Fibroblast of skin of right quadriceps (primary cell): ENCODE measurements at regions not wholly inside any gene's neighbourhood (a gene's known extent, or its start where the extent isn't known, plus 50 kb on each side); places are given as distances from the start of the nearest gene placed in this dataset.

Experiments
- DNase-seq: peaks from one replicate; pipeline ENCODE4 v3.0.0-alpha.2; 2013

DNA sequence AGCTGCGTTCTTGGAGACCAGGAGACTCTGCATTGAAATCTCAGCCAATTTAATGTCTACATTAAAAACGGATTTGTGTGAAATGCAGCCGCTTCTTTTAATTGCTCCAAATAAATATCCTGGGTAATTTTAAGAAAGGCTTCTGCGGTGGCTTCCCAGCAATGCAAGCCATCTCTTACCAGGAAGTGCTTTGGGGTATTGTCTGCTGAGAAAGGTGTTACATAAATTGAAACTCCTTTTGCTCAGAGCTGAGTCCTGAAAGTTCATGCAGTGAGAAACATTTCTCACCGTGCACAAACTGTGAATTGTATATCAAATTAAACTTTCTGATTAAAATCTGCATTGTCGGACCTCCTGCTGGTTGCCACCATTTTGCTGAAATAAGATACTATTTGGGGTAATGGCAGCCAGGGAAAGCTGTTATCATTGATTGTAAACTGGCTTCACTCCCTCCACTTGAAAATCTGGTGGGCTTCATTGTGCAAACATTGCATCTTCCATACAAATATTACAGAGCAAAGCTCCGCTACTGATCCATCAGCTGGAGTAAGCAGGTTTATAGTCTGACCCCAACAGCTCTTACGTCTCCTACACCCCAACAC lies 59.5 kb downstream of the ZIC5 start:
- DNase-seq, result no peak

DNA sequence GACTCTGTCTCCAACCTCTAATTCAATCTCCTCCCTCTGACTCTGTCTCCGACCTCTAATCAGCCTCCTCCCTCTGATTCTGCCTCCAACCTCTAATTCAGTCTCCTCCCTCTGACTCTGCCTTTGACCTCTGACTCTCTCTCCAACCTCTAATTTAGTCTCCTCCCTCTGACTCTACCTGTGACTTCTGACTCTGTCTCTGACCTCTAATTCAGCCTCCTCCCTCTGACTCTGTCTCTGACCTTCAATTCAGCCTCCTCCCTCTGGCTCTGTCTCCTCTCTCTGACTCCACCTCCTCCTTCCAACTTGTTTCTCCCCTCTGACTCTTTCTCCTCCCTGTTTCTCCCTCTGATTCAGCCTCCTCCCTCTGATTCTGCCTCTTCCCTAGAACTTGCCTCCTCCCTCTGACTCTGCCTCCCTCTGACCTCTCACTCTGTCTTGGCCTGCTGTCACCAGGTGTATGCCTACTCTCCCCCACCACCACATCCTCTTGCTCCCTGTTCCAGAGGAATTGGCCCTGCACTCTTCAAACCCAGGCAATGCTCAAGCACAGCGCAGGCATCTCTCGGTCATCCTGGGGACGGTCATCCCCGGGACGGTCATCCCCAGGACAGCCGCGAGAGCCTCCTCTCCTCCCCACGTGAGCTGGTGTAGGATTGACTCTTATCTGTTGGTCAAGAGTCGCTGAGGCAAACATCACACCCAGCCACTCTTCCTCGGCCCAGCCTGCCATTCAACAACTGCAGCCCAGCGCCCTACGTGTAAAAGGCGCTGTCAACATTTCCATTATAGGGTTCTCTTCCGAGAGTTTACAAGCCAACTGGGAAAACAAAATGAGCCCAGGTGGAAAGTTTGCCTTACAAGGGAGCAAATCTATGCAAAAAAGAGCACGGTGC lies 60.2 kb downstream of the ZIC5 start:
- DNase-seq, result no peak

DNA sequence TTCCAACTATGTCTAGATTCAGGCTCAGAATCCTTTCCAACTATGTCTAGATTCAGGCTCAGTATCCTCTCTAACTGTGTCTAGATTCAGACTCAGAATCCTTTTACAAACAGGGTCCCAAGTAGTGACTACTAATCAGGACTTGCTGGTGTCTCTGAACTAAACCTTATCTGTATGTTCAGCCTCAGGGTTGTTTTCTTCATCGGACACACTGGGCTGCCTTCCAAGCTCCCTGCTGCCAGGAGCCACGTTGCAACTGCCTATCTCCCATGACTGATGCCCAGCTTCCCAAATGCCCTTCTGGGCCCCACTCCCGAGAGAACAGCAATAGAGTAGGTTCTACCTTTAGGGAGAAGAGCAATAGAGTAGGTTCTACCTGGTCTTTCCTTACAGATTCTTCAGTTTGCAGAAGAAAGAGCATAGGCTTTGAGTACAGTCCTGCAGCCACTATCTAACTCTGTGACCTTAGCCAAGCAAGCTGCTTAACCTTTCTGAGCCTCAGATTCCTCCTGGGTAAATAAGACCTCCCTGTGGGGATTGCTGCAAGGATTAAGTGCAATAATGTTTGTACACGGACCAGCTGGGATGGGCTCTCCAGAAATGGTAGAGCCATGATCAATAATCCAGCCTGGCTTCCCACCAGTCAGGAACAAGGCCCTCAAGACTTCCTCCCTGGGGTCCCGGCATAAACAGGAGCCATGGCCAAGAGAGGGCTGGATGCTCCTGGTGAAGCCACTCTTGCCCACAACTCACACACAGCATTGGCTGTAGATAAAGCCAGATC lies 61.5 kb downstream of the ZIC5 start:
- DNase-seq, result no peak

DNA sequence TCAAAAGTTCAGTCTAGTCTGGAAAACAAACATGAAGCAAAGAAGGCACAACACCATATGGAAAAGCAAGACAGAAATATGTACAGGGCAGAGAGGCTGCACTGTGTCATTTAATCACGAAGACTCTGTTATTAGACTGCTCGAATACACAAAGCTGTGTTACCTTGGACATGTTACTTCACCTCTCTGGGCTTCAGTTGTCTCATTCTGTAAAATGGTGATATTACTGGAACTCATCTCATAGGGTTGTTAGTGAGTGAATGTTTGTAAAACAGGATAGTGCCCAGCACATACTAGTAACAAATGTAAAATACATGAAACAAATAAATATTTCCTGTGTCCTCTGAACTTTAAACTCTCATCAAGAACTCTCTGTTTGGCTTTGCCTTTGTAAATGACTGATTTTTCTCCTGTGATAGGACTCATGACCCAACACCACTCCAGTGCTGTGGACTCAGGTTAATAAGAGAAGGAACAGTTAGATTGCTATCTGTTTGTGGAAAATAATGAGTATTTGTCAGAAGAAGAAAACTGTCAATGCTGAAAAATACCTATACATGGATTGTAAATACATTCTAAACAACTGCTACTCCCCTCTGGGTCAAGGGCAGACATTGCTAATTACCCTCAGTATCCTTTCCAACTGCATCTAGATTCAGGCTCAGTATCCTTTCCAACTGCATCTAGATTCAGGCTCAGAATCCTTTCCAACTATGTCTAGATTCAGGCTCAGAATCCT lies 62.3 kb downstream of the ZIC5 start:
- DNase-seq, result no peak

DNA sequence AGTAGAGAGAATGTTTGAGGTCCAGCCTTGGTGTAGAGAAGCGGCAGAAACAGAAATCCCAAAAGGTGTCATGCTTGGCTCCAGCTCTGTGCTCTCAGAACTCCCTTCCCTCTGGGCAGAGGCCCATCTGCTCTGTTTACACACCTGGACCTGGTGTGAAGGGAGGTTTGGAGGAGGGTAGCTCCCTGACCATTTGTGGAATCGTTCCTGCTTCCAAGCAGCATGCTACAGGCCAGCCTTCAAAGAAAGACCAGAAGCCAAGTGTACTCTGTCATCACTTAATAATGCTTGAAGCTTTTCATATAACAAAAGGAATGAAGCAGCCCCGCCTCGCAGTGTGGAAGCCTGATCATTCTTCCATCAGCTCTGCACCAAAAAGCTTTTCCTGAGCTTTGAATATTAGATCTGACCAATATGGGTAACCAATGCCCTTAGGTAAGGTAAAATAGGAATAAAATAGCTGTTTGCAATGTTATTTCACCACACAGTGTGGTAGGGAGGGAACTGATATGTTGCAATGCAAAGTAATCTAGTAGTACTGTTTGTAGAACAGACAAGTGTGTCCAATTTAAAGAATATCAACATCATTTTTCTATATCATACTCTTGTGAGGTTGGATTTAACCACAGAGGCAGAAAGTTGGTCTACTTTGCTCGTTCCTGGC lies 63.3 kb downstream of the ZIC5 start:
- no peak for DNase-seq

DNA sequence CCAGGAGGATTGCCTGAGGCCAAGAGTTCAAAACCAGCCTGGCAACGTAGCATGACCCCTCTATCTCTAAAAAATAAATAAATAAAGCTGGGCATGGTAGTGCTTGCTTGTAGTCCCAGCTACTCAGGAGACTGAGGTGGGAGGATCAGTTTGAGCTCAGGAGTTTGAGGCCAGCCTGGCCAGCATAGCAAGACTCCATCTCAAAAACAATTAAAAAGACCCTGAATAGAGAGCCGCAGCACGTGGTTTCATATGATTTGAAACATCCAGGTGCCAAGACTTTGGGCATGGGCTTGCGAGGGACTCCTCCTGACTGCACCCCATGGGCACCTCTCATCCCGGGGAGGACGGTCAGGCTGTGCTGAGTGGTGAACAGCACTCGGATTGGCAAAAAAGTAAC lies 63.9 kb downstream of the ZIC5 start:
- no peak for DNase-seq

DNA sequence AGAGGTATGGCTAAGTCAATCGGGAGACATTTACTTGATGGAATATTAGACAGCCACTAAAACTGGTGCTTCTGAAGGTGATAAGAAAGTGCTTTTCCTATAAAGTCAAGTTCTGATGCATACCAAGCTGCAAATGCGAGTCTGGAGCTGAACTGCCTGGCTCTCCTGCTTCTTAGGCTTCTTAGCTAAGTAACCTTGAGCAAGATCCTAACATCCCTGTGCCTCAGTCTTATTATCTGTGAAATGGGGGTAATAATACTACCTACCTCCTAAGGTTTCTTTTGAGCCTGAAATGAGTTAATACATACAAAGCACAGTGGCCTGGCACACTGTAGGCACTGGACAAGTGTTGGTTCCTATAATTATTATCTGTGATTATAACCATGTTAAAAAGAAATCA lies 64.5 kb downstream of the ZIC5 start:
- no peak for DNase-seq

DNA sequence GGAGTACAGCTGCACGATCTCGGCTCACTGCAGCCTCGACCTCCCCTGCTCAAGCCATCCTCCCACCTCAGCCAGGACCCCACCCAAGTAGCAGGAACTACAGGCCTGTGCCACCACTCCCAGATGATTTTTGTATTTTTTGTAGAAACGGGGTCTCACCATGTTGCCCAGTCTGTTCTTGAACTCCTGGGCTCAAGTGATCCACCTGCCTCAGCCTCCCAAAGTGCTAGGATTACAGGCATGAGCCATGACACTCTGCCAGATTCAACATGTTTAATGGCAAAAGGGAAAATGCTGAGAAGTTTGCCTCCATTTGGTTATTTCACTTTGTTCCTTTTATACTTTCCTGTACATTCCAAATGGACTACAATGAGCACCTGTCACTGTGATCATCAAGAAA lies 65.8 kb downstream of the ZIC5 start:
- DNase-seq, result no peak

DNA sequence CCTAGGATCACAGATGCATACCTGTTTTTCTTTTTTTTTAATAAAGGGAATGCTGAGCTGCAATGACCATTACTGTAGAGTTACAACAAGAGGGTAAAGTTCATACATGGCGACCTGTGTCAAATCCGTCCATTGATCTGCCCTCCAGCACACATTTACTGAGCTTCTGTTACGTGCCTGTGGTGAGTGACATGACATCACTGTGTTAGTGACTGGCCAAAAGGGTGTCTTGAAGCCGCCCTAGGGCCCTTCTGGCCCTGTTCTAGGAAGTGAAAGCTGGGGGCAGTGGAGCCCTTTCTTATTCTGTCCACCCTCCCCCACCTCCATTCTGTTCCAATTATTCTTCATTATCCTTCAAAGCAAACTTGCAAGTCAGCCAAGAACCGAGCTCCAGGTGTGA lies 66.3 kb downstream of the ZIC5 start:
- no peak for DNase-seq

DNA sequence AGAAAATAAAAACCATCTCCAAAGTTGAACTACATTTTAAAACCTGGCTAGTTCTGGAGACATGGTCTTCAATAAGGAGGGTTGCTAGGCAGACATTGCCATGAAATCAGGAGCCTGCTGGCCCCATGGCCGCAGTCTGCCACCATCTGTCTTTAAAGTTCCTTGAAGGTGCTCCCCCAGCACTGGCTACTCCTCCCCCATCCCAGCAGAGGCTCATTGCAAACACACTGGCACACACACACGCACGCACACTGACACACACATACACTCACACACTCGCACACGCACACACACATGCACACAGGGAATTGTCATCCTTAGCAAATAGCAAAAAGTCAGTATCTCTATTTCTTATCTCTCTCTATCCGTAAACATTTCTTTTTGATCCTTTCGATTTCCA lies 68.4 kb downstream of the ZIC5 start:
- no peak for DNase-seq

DNA sequence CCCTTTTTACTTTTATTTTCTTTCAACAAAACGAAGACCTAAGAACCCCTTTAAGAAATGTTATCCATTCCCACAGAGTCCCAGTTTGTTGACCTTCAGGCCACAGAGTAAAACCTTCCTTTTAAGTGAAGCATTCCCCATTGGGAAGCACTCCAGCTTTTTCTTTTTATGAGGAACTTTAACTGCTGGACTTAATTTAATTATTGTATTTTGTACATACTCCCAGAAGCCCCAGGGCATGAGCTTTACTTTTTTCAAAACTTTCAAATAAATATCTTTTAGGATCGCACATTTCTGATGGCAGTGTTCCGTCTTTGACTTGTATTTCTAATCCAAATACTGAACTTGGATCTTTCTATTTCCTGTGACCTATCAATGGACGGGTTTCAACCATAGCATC lies 68.9 kb downstream of the ZIC5 start:
- DNase-seq, result no peak

DNA sequence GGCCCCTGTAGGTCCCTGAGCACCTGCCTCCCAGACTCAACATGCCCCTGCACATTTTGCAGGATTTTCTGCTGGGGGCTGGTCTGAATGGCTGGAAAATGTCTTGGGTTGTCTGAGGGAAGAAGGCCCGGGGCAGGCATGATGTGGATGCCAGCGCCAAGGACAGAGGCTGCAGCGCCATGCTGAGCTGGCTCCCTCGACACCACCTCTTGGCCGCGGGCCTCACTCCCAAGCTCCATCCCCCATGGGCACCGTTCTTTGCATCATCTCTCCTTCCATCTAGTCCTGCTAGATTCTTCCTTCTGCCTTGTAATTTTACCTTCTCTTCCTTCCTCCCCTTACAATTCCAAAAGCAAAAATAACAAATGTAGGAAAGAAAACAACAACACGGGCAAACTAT lies 70.6 kb downstream of the ZIC5 start:
- no peak for DNase-seq

DNA sequence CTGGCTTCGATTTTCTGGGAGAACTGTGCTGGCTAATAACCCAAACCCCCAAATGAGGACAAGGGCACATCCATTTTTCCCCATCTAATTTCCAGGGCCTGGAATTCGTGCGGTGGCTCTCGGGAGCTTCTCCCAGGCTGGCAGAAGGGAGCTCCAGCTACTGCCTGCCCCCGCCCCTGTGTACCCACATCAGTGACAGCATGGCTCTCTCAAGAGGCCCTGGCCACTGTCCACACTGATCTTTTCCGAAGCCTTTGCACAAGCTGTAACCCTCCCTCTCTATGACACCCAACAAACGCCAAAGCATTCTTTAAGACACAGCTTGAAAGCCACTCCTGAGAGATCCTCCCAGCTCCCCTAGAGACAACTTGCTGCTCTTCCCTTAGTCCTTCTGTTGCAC lies 73.1 kb downstream of the ZIC5 start:
- DNase-seq, result no peak

DNA sequence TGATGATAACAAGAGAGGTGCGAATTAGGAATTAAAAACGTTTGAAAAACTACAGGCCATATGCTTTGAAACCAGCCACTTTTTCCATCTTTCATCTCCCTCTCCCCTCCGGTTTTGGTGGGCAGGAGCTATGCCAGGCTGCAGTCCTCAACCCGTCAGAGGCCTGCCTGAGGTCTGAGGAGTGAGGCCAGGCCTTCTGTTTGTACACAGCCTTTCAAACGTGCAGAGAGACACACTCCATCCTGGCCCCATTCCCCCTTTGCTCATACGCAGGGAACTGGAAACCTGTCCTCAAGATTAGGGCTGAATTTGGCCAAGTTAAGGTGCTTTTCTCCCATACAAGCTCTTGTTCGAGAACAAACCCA lies 74.5 kb downstream of the ZIC5 start:
- DNase-seq, result no peak

DNA sequence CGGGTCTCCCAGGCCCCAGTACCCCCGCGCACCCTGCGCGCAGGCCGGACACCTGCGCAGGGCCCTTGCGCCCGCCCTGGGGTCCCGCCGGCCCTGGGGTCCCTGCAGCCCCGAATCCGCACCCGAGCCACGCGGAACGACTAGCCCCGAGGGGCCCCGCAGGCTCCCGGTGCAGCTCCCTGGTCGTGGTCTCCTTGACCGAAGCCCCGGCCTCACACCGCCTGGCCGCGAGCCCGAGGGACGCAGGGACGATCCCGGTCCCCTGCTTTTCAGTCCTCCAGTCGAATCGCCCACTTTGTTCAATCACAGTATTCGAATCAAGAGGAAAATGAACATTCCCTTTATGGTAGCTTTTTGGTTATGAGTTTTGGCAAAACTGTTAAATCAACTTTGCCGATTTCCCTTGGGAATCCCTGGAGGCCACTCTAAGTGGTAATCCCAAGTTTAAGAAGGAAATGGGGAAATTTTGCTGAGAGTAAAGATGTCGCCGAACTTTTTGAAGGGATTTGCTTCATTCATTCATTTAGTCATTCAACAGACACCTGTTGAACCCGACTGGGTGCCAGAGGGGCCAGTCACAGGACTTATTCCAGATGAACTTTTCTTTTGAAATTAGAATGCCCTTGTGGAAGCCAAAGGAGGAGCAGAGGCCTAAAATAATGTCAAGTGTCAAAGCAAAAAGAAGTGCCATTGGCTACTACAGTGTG lies 75.0 kb downstream of the ZIC5 start:
- DNase-seq, result no peak

DNA sequence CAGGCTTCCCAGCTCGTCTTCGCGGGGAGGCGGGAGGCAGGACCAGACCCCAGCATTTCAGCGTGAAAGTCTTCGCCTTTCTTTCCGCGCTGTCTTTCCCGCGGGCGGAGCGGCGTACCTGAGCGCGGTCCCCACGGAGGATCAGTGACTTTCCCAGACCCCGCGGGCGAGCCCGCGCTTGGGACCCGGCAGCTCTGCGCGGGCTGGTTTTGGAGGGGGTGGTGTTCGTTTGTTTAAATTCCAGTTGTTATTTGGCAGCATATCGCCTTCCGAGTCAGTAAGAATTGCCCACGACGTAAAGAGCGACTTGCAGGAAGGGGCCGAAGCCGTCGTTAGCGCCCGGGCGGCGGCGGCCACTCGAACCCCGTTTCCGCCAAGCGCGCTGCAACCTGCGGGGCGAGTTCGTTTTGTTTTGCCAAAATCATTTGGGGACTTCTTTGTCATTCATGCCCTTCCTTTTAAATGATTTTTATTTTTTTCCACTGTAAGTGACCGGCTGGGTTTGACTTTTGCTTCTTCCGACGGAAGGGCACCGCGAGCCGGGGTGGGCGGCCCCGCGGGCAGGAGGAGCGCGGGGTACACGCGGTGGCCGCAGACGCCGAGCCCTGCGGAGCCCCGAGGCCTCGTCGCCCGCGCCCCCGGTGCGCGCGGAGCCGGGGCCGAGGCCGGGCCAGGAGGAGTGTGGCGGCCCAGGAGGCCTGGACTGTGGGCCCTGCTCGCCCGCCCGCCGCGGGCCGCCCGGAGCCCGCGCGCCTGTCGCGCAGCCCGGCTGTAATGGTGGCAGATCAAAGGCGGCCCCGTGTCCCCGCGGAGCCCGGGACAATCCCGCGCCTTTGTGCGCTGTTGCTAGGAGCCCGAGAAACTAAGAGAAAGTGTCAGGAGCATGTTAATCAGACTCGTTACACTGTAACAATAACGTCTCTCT lies 75.9 kb downstream of the ZIC5 start:
- DNase-seq, result no peak

DNA sequence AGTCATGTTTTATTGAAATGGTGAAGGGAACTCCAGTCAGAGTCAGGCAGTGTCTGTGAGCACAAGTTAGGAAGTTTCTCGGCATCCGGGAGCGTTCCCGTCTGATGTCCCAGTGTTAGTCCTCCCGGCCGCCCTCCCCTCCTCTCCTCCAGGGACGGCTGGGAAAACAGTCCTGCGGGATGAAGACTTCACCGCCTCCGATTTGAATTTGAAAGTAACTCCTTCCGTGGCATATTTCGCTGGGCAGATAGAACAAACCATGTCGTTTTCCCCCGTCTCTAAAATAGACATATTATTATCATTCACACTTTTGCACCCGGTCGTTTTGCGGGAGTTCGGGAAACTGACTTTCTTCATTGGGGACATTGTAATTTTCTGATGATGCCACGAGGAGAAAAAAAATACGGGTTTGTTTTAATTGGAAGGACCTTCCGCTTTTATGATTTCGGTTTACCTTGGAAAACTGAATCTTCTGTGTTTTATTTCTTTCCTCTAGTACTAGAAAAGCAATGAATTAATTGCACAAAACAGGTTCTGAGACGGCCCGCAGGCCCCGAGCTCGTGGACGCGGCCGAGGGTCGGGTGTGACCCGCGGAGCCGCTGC lies 76.6 kb downstream of the ZIC5 start:
- no peak for DNase-seq

DNA sequence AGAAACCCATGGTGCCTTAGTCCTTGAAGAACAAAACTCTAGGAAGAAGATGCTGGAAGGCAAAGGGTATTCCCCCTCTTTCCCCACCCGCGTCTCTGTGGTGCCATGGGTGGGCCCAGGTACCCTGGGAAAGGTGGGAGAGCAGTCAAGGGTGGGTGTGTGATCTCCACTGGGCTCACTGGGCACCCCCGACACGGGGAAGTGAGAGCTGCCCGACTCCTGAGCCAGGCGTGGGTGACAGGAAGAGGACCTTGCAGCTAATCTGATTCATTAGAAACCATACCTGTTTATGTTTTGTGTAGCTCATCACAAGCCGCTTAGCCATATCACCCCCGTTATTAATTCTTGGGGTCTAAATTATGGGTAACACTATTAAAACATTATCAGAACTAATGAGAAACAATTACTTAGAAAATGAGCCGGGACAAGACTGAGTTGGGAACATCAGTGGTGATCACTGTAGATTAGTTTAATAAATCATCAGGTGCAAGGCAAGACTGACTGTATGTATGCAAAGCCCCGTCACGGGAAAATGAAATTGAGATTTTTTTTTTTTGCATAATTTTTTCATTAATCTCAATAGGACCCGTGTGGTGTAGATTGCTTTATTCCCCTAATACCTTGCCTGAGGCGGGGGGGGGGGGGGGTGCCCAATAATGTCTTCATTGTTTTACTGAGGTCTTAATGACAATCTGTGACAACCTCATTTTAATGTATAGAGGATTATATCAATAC lies 77.3 kb downstream of the ZIC5 start:
- no peak for DNase-seq

DNA sequence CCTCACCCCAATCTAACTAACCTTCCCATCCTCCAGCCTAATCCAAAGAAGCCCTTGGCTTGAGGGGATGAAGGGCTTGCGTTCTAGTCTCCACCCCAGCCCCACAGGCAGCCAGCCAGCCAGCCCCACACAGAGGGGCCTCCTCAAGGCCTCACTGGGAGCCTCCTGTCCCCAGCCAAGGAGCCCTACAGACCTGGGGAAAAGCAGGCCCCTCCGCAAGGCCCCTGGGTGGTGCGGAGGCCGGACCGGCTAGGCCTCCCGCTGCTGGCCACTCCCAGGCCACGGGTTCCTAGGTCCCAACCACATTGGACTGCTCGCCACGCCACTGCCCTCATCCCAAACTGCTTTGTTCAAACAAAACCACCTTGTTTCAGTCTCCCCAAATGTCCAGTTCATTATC lies 78.0 kb downstream of the ZIC5 start:
- DNase-seq, result no peak
